HG03159 (cell line): ENCODE measurements at regions not wholly inside any gene's neighbourhood (a gene's known extent, or its start where the extent isn't known, plus 50 kb on each side); places are given as distances from the start of the nearest gene placed in this dataset.
"Not testable (repeated sequence)": the region's sequence is repeated elsewhere in the genome, so short reads cannot be mapped to it uniquely, and the experiment has no call there.

Source experiments
- ATAC-seq: cut with Tn5 transposase; IDR thresholded peaks from one replicate; pipeline ENCODE4 v1.9.1; 2021; ENCODE audit warnings: mild to moderate bottlenecking, moderate library complexity; ENCODE audit not compliant: unreplicated experiment

GRCh38 chr5:159800131-159800840 lies 116.0 kb upstream of the ADRA1B start:
- ATAC-seq: no peak

GRCh38 chr5:159801303-159801702 lies 115.0 kb upstream of the ADRA1B start:
- ATAC-seq: no peak

GRCh38 chr5:159802661-159803060 lies 113.6 kb upstream of the ADRA1B start:
- no peak for ATAC-seq

- ATAC-seq: no peak
These were observed 112.2 kb upstream of the ADRA1B start for GRCh38 chr5:159804121-159804520.

GRCh38 chr5:159805021-159805420 lies 111.3 kb upstream of the ADRA1B start:
- ATAC-seq: no peak

- ATAC-seq: not testable (repeated sequence)
These were observed 109.1 kb upstream of the ADRA1B start for GRCh38 chr5:159807135-159807534.

- no peak for ATAC-seq
These were observed 108.7 kb upstream of the ADRA1B start for GRCh38 chr5:159807586-159807985.

GRCh38 chr5:159811712-159812111 lies 104.6 kb upstream of the ADRA1B start:
- ATAC-seq: no peak

- not testable (repeated sequence) for ATAC-seq
These were observed 103.5 kb upstream of the ADRA1B start for GRCh38 chr5:159812759-159813158.

- no peak for ATAC-seq
These were observed 102.1 kb upstream of the ADRA1B start for GRCh38 chr5:159814222-159814621.

GRCh38 chr5:159814805-159815585 lies 101.3 kb upstream of the ADRA1B start:
- ATAC-seq: no peak

GRCh38 chr5:159817262-159818029 lies 98.8 kb upstream of the ADRA1B start:
- no peak for ATAC-seq

GRCh38 chr5:159819591-159820411 lies 96.5 kb upstream of the ADRA1B start:
- no peak for ATAC-seq

- no peak for ATAC-seq
These were observed 95.6 kb upstream of the ADRA1B start for GRCh38 chr5:159820692-159821091.

GRCh38 chr5:159821461-159821940 lies 94.8 kb upstream of the ADRA1B start:
- no peak for ATAC-seq

- ATAC-seq: no peak
These were observed 91.8 kb upstream of the ADRA1B start for GRCh38 chr5:159824188-159825161.

GRCh38 chr5:159825551-159826051 lies 90.7 kb upstream of the ADRA1B start:
- no peak for ATAC-seq

GRCh38 chr5:159826351-159827214 lies 89.7 kb upstream of the ADRA1B start:
- peak; percentile 96 for ATAC-seq
